Mononuclear cell (primary cell): ENCODE measurements at regions not wholly inside any gene's neighbourhood (a gene's known extent, or its start where the extent isn't known, plus 50 kb on each side); places are given as distances from the start of the nearest gene placed in this dataset.
"Not testable (repeated sequence)": the region's sequence is repeated elsewhere in the genome, so short reads cannot be mapped to it uniquely, and the experiment has no call there.

Experiments
- H3K27me3 ChIP-seq: 2 replicates; pipeline ENCODE4 v1.6.0; 2011; ENCODE audit warnings: low read length, control low read depth; ENCODE audit not compliant: insufficient read depth
- H3K4me1 ChIP-seq: 2 replicates; pipeline ENCODE4 v1.5.1; 2011; ENCODE audit warnings: mild to moderate bottlenecking, low read length, control low read depth; ENCODE audit not compliant: insufficient read depth
- H3K4me3 ChIP-seq: 2 replicates; pipeline ENCODE4 v1.5.1; 2011; ENCODE audit warnings: mild to moderate bottlenecking, low read length, moderate library complexity
- H3K9me3 ChIP-seq: 2 replicates; pipeline ENCODE4 v1.5.1; 2011; ENCODE audit warnings: low read depth, mild to moderate bottlenecking, control low read depth, low read length

DNA sequence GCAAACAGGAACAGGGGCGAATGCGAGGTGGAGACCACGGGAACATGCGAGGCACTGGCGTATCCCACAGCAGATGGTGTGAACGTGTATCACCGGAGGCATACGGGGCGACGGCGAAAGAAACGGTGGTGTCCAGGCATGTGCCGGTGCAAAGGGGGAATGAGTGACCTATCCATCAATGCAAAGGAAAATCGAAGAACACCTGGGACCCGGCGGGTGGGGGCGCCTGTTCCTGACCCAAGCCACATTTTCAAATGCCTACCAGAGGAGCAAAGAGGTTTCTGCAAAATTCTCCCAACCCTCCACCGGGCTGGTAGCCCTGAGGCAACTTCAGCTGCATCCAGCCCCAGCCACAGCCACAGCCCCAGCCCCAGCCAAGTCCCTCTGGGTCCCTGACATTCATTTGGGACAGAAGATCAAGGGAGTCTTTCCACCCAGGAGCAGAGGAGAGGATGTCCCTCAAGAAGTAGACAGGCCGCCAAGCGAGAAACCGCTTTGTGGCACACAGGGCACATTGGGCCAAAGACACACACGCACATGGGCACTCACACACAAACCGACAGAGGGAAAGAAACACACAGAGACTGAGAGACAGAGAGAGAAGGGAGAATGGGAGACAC, 164.0 kb upstream of the ZNF337 start:
- Histone ChIP-seq H3K9me3 (no peaks in the 10 kb centered on the region), H3K4me1 (peaks cover 53% of the 10 kb centered on the region), H3K27me3 (peaks cover 75% of the 10 kb centered on the region), H3K4me3 (no peak overlapping the region)

DNA sequence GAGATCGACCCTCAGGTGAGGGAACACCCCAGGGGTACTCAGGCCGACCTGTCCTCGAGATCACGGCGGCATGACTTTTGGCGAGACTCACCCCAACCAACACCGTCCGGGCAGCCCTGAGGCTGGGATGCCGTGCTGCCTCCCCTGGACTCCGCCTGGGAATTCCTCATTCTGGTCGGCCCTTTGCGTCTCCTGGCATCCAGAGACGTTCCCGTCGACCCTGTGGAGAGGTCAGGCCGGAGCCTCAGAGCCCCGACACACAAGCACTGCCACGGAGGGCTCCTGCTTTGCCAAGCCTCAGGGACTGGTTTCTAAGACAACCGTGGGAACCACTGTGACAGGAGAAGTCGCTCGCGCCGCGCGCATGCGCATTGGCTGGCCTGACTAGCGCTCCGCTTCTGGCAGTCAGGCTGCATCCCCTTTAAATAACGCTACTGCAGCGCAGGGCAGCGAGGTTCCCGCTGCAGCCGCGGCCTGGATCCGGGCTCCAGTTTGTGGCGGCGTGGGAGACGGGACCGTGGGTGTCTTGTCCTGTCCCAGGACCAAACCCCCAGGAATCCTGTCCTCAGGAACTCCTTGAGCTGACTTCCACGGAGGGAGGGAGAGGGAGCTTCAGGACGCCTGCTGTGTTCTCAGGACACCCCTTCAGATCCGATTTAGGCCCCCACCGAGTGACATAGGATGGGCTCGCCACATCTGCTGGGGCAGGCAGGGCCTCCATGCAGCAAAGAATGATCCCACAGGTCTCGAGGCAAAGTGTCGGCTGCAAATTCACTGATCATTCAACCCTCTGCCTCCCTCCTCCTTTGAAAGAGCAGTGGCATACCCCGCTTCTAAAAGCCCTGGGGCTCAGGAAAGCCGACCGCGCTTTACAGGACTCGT, 163.2 kb upstream of the ZNF337 start:
- Histone ChIP-seq H3K4me3 (no peak overlapping the region), H3K4me1 (peaks cover 48% of the 10 kb centered on the region), H3K9me3 (no peaks in the 10 kb centered on the region), H3K27me3 (peaks cover 72% of the 10 kb centered on the region)

DNA sequence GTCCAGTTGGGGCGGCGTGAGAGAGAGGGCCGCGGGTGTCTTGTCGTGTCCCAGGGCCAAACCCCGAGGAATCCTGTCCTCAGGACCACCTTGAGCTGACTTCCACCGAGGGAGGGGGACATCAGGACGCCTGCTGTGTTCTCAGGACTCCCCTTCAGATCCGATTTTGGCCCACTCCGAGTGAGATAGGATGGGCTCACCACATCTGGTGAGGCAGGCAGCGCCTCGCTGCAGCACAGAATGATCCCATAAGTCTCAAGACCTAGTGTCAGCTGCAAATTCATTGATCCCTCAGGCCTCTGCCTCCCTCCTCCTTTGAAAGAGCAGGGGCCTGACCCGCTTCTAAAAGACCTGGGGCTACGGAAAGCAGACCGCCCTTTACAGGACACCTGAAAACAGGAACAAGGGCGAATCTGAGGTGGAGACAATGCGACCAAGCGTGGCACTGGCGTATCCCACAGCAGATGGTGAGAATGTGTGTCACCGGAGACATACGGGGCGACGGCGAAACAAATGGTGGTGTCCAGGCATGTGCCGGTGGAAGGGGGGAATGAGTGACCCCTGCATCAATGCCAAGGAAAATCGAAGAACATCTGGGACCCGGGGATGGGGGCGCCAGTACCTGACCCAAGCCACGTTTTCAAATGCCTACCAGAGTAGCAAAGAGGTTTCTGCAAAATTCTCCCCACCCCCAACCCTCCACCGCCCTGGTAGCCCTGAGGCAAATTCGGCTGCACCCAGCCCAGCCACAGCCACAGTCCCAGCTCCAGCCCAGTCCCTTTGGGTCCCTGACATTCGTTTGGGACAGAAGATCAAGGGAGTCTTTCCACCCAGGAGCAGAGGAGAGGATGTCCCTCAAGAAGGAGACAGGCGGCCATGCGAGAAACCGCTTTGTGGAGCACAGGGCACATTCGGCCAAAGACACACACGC, 162.1 kb upstream of the ZNF337 start:
- Histone ChIP-seq H3K4me3 (no peak overlapping the region), H3K27me3 (peaks cover 61% of the 10 kb centered on the region), H3K4me1 (peaks cover 48% of the 10 kb centered on the region), H3K9me3 (no peaks in the 10 kb centered on the region)

DNA sequence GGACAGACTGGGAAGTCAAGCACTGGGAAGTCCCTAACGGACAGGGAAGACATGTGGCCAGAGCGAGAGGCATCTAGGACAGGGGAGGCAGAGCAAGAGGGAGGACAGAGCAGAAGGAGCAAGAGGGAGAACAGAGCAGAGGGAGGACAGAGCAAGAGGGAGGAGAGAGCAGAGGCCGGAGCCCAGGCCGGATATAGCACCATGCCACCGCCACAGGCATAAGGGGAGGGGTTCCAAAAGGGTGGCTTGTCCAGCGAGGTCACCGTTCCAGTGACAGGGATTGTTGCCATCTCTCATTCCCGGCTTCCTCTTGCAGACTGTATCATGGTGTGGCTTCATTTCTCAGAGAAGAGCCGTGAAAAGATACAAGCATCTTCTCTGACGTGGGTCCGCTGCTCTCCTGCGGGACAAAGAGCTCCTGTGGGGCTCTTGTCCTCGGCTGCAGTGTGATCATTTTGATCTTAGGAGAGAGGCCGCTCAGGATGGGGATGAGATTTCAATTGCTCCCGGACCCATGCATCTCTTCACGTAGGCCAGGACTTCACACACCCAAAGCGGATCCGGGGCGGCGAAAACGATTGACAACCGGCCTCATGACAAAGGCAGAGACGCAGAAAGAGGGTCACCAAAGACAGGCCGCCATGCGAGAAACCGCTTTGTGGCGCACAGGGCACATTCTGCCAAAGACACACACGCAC, 160.6 kb upstream of the ZNF337 start:
- Histone ChIP-seq H3K4me1 (peaks cover 40% of the 10 kb centered on the region), H3K27me3 (peaks cover 47% of the 10 kb centered on the region)
- H3K9me3 ChIP-seq, H3K4me3 ChIP-seq: not testable (repeated sequence)

DNA sequence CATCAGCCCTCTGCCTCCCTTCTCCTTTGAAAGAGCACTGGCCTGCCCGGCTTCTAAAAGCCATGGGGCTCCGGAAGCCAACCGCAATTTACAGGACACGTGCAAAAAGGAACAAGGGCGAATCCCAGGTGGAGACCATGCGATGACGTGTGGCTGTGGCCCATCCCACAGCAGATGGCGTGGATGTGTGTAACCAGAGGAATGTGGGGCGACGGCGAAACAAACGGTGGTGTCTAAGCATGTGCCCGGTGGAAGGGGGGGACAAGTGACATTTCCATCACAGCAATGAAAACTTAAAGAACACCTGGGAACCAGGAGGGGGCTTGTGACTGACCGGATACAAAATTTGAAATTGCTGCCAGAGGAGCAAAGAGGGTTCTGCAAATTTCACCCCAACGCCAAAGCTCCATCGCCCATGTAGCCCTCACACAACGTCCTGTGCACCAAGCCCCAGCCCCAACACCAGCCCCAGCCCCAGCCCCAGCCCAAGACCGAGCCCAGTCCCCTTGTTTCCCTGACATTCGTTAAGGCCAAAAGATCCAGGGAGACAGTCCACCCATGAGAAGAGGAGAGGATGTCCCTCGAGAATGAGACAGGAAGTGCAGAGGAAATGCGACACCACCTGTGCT, 159.7 kb upstream of the ZNF337 start:
- no peak overlapping the region for H3K4me3 ChIP-seq
- peaks cover 39% of the 10 kb centered on the region for H3K27me3 ChIP-seq
- peaks cover 32% of the 10 kb centered on the region for H3K4me1 ChIP-seq
- no peaks in the 10 kb centered on the region for H3K9me3 ChIP-seq

DNA sequence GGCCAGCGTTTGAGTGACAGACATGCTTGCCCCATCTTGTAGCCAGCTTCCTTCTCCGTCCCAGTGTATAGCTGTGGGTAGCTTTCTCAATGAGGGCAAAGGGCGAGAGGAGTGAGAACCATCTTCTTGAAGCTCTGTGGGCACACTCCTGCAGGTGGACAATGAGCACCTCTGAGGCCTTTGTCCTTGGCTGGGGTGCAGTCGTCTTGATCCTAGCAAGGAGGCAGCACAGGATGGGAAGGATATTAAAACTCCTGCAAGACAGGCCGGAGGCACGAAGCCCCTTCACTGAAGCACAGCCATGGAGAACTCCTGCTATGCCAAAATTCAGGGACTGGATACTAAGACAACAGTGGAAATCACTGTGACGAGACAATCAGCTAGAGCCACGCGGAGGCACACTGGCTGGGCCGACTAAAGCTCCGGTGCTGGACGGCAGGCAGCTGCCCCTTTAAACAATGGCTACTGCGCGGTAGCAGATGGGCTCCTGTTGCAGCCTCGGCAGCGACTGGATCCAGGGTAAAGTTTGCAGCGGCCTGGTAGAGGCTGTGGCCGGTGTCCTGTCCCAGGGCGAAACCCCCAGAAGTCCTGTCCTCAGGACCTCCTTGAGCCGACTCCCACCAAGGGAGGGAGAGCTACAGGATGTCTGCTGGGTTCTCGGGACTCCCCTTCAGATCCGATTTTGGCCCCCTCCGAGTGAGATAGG, 159.0 kb upstream of the ZNF337 start:
- Histone ChIP-seq H3K4me1 (peaks cover 27% of the 10 kb centered on the region), H3K27me3 (peaks cover 32% of the 10 kb centered on the region)
- H3K4me3 ChIP-seq, H3K9me3 ChIP-seq: not testable (repeated sequence)

DNA sequence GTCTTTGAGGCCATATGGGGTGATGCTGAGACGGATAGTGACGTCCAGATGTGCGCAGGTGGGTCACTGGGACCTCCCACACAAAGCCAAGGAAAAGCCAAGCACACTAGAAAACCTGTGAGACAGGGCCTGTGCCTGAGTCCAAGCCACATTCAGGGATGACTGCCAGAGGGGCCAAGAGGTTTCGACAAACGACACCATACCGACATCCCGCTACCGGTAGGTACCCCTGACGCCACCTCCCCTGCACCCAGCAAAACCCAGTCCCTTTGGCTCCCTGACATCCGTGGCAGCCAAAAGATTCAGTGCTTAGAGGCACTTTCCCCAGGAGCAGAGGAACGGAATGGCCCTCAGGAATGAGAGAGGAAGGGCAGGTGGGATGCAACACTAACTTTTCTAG, 158.0 kb upstream of the ZNF337 start:
- H3K9me3 ChIP-seq, H3K4me3 ChIP-seq: not testable (repeated sequence)
- Histone ChIP-seq H3K27me3 (peaks cover 22% of the 10 kb centered on the region), H3K4me1 (peaks cover 17% of the 10 kb centered on the region)

DNA sequence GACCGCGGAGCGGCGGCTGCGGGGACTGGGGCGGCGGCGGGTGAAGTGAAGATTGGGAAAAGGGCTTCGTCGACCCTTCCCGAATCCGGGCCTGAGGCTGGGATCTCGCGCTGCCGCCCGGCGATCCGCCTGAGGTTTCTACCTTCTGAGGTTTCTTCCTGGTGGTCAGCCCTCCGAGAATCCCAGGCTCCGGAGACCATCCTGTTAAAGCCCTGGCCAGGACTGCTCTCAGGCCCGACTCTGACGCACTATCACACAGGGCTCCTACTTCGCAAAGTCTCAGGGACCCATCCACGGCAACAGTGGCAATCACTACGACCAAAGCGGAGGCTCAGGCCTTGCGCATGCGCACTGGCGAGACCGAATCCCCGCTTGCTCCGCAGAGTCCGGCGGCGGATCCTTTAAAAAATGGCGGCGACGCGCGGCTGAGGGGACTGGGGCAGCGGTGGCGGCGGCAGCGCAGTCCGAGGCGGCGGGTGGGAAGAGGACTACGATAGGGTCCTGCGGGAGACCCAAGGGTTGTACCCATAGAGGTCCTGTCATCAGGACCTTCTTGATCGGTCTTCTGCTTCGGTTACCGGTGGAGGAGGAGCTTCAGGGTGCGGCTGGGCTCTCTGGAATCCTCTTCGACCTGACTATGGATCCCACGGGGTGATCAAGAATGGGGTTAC, 157.2 kb upstream of the ZNF337 start:
- Histone ChIP-seq H3K4me3 (peak overlapping the region; percentile 45), H3K27me3 (peaks cover 14% of the 10 kb centered on the region), H3K4me1 (peaks cover 13% of the 10 kb centered on the region)
- H3K9me3 ChIP-seq = not testable (repeated sequence)

DNA sequence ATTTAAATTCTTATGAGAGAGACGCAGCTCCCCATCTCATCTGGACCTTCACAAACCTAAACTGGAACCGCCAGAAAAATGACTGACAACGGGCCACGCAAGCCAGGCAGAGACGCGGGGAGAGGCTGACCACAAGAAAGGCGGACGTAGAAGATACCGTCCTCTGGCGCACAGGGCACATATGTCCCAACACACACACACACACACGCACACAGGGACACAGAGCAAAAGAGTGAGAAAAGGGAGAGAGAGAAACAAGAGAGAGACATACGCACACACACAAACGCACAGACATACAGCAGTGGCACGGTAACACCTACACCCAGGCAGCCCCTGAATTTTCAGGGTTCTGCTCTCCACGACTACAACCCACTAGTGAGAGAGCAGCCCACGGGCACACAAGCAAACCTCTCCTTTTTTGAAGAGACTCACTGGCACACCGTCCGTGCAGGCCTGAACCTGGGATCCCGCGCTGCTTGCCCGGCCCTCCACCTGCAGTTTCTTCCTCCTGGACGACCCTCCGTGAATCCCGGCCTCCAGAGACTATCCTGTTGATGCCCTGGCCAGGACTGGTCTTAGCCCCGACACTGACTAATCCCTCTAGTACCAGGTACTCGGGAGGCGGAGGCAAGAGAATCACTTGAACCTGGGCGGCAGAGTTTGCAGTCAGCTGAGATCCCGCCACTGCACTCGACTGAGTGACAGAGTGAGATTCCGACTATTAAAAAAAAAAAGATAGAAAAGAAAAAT, 156.5 kb upstream of the ZNF337 start:
- H3K4me1 ChIP-seq, H3K27me3 ChIP-seq, H3K9me3 ChIP-seq: not testable (repeated sequence)
- H3K4me3 ChIP-seq = peak overlapping the region; percentile 45

DNA sequence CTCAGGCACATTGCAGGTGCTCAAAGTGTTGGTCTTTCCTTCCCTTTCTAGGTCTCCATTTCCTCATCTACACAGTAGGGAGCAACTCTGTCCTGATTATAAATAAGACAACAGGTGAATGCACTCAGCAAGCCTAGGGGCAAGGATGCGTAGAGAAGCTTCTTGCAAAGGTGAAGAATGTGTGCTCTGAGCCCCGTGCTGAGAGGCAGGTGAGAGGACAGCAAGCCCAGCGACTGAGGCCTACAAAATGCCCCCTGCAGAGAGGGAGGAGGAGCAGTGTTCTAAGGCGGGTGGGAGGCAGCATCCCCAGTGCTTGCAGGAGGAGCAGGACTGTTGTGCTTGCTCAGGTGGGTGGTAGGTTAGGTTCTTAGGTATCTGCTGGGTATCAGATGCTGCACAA, 153.5 kb upstream of the ZNF337 start:
- not testable (repeated sequence) for H3K9me3 ChIP-seq, H3K4me1 ChIP-seq, H3K27me3 ChIP-seq, H3K4me3 ChIP-seq

DNA sequence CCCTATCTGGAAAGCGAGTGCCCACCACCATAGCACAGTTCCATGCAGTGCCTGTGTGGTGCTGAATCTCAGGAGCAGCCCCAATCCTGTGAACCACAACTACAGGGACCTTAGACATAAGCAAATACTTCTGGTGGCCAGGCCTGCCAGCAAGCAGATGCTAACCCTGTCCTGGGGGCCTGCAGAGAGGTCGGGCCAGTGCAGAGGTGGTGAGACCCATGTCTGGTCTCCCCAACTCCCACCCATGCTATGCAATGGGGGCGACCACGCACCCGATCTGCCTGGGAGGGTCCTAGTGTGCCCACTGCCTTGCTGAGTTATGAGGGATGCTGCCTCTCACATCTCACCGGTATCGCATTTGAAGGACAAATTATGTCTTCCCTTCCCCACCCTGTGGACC, 151.6 kb upstream of the ZNF337 start:
- H3K9me3 ChIP-seq = no peaks in the 10 kb centered on the region
- no peaks in the 10 kb centered on the region for H3K27me3 ChIP-seq
- H3K4me1 ChIP-seq = peaks cover under 1% of the 10 kb centered on the region
- H3K4me3 ChIP-seq = no peak overlapping the region

DNA sequence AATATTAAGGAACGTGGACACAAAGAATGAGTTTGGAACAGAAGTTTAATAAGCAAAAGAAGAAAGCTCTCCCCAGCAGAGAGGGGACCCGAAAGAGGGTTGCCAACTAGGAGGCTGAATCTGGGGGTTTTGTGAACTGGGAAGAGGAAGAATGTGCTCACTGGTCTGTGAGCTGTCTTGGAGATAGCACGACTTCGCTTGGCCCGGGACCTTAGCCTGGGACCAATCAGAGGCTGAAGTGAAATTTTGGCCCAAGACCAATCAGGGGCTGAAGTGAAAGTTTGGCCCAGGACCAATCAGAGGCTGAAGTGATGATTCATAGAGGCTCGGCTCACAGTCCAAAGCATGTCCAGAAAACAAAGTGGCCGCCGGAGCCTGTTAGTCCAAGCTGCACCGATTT, 148.0 kb upstream of the ZNF337 start:
- not testable (repeated sequence) for H3K4me1 ChIP-seq, H3K4me3 ChIP-seq, H3K9me3 ChIP-seq, H3K27me3 ChIP-seq

DNA sequence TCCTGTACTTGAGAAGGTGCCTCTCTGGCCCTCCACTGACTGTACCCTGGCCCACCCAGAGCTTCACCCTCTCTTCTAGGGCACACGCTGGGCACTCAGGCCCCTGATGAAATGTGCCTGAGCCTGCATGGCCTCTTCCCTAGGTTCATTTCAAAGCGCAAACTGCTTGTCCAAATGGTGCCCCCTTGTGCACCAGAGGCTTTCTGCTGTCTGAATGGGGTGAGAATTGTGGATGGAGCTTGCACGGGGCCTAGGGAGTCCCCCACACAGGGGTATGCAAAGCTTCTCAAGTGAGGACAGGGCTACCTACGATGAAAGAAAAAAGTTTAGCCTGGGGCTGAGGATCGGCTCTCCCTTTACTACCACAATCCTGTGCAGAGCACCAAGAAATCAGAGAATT, 116.9 kb upstream of the ZNF337 start:
- H3K4me3 ChIP-seq, H3K27me3 ChIP-seq, H3K9me3 ChIP-seq, H3K4me1 ChIP-seq: not testable (repeated sequence)
